Small intestine (tissue), 7 donors: ENCODE measurements at regions not wholly inside any gene's neighbourhood (a gene's known extent, or its start where the extent isn't known, plus 50 kb on each side); places are given as distances from the start of the nearest gene placed in this dataset.

ENCODE experiments used
- DNase-seq, 2 donors: peaks; one replicate each; pipeline versions ENCODE4 v3.0.0 to v3.0.0-alpha.2; 2013
- FAIRE-seq: peaks from 2 replicates; lab custom pipeline; 2012; peaks lifted over from hg19 to GRCh38; lab: Jason Lieb, UNC
- H3K27ac ChIP-seq, 3 donors: one replicate each; pipeline ENCODE4 v1.5.1; 2013; ENCODE audit warnings: low read length in 2 of 3, mild to moderate bottlenecking in 2 of 3, control low read depth in 1 of 3, inconsistent platforms in 1 of 3, low read depth in 1 of 3, moderate library complexity in 1 of 3
- H3K27me3 ChIP-seq, 3 donors: one replicate each; pipeline ENCODE4 v1.6.1; 2013; ENCODE audit warnings: low read length in 3 of 3, inconsistent platforms in 1 of 3; ENCODE audit not compliant: control insufficient read depth in 3 of 3, insufficient read depth in 3 of 3
- H3K36me3 ChIP-seq, 3 donors: one replicate each; pipeline ENCODE4 v1.6.1; 2013; ENCODE audit warnings: low read length in 3 of 3, inconsistent platforms in 1 of 3, low read depth in 1 of 3, mild to moderate bottlenecking in 1 of 3, moderate library complexity in 1 of 3; ENCODE audit not compliant: control insufficient read depth in 3 of 3, insufficient read depth in 2 of 3
- H3K4me1 ChIP-seq, 3 donors: one replicate each; pipeline ENCODE4 v1.6.1; 2013; ENCODE audit warnings: low read length in 2 of 3, inconsistent platforms in 1 of 3, low read depth in 1 of 3, mild to moderate bottlenecking in 1 of 3, moderate library complexity in 1 of 3; ENCODE audit not compliant: control insufficient read depth in 3 of 3, insufficient read depth in 2 of 3
- H3K4me3 ChIP-seq, 3 donors: one replicate each; pipeline ENCODE4 v1.5.1; 2013; ENCODE audit warnings: low read length in 3 of 3, control low read depth in 1 of 3, inconsistent platforms in 1 of 3, low read depth in 1 of 3, mild to moderate bottlenecking in 1 of 3, moderate library complexity in 1 of 3
- H3K9me3 ChIP-seq, 2 donors: one replicate each; pipeline ENCODE4 v1.6.1; 2013; ENCODE audit warnings: low read depth in 1 of 2, low read length in 1 of 2; ENCODE audit not compliant: control insufficient read depth in 2 of 2, insufficient read depth in 1 of 2
- WGBS, 3 donors: extraction: QIAGEN DNeasy Blood & Tissue Kit; methylation state at CpG; one replicate each; pipeline ENCODE4 v1.1.7; 2013; 5-methylcytosine and 5-hydroxymethylcytosine counted together
- donor health status: healthy with polysubstance abuse.
- donor health status: control.
- donor health status: control.
- donor health status: Bipolar disorder and iron deficiency.
- donor health status: healthy.

DNA sequence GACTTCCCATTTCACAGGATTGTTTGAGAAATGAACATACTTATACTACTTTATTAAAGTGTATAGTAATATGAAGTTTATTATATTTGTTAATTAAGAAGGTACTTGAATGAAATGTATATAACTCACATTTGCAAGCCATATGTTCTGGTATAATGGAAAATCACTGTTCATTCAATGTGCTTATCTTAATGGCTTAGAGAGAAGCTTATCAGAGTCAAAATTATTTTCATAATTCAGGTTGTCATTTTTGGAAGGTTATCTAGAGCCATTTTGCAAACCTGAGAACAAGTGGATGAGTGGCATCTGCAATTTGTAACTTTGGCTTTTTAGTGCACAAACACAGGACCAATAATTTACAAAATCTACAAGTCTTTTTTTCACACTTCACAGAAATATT, 621.0 kb downstream of the ARL4A start:
- no peak overlapping the region for H3K4me3 ChIP-seq
- H3K27me3 ChIP-seq, result no peaks in the 10 kb centered on the region
- no peak for DNase-seq
- peaks cover 0 to 7% of the 10 kb centered on the region in 2 donors for H3K9me3 ChIP-seq
- no peaks in the 10 kb centered on the region for H3K4me1 ChIP-seq
- H3K36me3 ChIP-seq, result no peaks in the 10 kb centered on the region
- H3K27ac ChIP-seq, result no peak overlapping the region
- FAIRE-seq, result no peak

DNA sequence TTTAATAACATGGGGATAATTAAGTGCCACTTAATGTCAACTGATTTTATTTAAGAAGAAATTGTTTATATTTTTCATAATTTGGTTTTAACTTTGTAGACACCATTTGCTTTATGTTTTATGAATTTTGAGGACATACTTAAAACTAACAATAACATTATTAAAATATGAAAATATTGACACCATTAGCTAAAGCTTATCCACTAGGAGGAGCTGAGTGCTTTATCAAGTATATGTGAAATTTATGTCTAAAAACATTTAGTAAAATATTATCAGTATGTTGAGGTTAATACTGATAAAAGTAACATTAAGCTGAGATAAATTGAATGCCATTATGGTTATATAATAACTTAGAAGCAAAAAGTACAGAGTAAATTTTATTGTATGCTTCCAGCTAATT, 622.1 kb downstream of the ARL4A start:
- H3K4me3 ChIP-seq, result no peak overlapping the region
- DNase-seq, result no peak
- peaks cover 0 to 9% of the 10 kb centered on the region in 2 donors for H3K9me3 ChIP-seq
- FAIRE-seq, result no peak
- no peaks in the 10 kb centered on the region for H3K36me3 ChIP-seq
- no peaks in the 10 kb centered on the region for H3K4me1 ChIP-seq
- no peaks in the 10 kb centered on the region for H3K27me3 ChIP-seq
- H3K27ac ChIP-seq, result no peak overlapping the region

- no peaks in the 10 kb centered on the region for H3K27me3 ChIP-seq
- DNase-seq, result no peak
- FAIRE-seq, result no peak
- no peak overlapping the region for H3K4me3 ChIP-seq
- peaks cover 0 to 14% of the 10 kb centered on the region in 2 donors for H3K9me3 ChIP-seq
- H3K27ac ChIP-seq, result no peak overlapping the region
- H3K4me1 ChIP-seq, result no peaks in the 10 kb centered on the region
- H3K36me3 ChIP-seq, result no peaks in the 10 kb centered on the region
- WGBS, 3 donors, result 81 to 89% (median 85%) methylated on average over 5 of the region's 5 CpGs
These were observed 624.9 kb downstream of the ARL4A start for GRCh38 chr7:13312307-13312706.

GRCh38 chr7:13320333-13320732, 632.9 kb downstream of the ARL4A start:
- Histone ChIP-seq H3K4me3 (no peak overlapping the region), H3K36me3 (no peaks in the 10 kb centered on the region), H3K4me1 (no peaks in the 10 kb centered on the region), H3K9me3 (no peaks in the 10 kb centered on the region), H3K27ac (no peak overlapping the region), H3K27me3 (no peaks in the 10 kb centered on the region)
- no peak for FAIRE-seq
- DNase-seq, result no peak

DNA sequence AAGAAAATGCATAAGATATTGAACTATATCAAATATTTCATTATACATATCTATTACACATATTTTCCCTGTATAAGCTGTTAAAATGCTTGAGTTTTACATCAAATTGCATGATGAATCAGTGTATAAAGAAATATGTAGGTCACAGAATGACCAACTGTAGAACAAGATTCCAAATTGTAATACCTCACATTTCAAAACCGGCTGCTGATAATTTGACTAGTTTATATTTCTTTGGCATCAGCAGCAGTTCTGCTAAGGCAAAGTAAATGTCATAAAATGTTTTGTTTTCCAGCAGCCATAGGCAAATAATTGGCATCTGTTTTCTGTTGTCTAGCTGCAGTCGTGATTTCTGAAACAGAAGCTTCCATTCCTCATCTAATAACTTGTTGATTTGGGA, 633.9 kb downstream of the ARL4A start:
- no peaks in the 10 kb centered on the region for H3K4me1 ChIP-seq
- H3K4me3 ChIP-seq, result no peak overlapping the region
- WGBS, 3 donors, result 46 to 74% (median 57%) methylated on average over 2 of the region's 2 CpGs
- no peak overlapping the region for H3K27ac ChIP-seq
- no peak for DNase-seq
- H3K27me3 ChIP-seq, result no peaks in the 10 kb centered on the region
- no peaks in the 10 kb centered on the region for H3K9me3 ChIP-seq
- FAIRE-seq, result no peak
- H3K36me3 ChIP-seq, result no peaks in the 10 kb centered on the region

DNA sequence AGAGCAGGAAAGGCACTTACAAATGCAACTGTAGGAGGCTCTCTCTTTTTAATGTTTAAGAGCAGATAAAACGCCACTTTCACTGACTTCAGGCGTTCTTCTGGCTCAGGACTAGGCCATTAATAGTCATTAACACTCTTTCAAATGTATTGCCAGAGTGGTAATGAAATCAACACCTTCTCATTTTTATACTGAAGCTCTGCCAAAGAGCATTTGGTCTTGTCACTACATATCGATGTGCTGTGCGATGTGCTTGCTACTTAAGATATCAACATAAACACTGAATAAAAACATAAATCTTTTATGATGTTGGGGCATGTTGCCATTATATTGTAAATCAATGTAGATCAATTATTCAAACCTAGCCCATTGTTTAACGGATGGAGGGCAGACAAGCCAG, 634.7 kb downstream of the ARL4A start:
- WGBS, 3 donors, result 42 to 46% (median 43%) methylated on average over 5 of the region's 5 CpGs

DNA sequence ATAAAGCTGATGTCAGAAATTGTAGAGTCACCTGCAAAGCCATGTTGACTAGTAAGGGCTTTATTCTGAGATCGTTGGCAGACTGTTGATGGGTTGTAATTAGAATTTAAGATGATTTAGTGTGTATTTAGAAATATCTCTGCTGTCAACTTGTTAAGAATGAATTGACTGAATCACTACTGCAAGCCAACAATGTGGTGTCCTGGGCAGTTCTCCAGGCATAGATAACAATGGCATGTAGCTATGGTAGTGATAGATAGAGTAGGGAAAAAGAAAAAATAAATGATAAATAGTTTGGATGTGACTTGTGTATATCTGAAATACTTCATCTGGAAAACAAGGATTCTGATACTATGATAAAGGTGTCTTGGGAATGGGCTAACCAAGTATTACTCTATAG, 640.2 kb downstream of the ARL4A start:
- H3K9me3 ChIP-seq, result no peaks in the 10 kb centered on the region
- whole genome bisulfite sequencing, 3 donors, result 58 to 66% (median 61%) methylated on average over 1 of the region's 1 CpG
- no peak overlapping the region for H3K27ac ChIP-seq
- DNase-seq (no peak), FAIRE-seq (no peak)
- H3K4me3 ChIP-seq, result no peak overlapping the region
- H3K27me3 ChIP-seq, result no peaks in the 10 kb centered on the region
- H3K4me1 ChIP-seq, result no peaks in the 10 kb centered on the region
- H3K36me3 ChIP-seq, result no peaks in the 10 kb centered on the region

More for the DNA sequence above, 634.7 kb downstream of the ARL4A start:
- H3K36me3 ChIP-seq, result no peaks in the 10 kb centered on the region
- no peaks in the 10 kb centered on the region for H3K27me3 ChIP-seq
- H3K27ac ChIP-seq, result no peak overlapping the region
- no peak overlapping the region for H3K4me3 ChIP-seq
- no peak for DNase-seq
- FAIRE-seq, result no peak
- no peaks in the 10 kb centered on the region for H3K4me1 ChIP-seq
- no peaks in the 10 kb centered on the region for H3K9me3 ChIP-seq

- no peaks in the 10 kb centered on the region for H3K9me3 ChIP-seq
- 36 to 67% (median 63%) methylated on average over 1 of the region's 1 CpG for WGBS, 3 donors
These were observed 645.9 kb downstream of the ARL4A start for GRCh38 chr7:13333371-13333770.

DNA sequence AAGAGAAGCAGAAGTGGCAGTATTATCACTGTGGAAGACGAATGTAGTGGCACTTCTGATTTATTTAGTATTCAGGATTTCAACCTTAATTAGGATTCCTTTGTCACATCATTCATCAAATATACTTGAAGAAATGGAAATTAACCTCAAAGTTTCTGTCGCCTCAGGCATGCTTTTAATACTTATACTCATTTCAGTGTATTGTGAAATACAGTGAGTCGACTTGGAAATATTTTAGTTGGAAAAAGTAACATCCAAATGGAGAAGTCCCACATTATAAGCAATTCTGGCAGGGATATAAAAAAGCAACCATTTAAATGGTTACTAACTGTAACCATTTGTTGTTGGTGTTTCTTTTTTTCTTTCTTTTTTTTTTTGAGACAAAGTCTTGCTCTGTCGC, 648.8 kb downstream of the ARL4A start:
- no peak overlapping the region for H3K4me3 ChIP-seq
- H3K36me3 ChIP-seq, result no peaks in the 10 kb centered on the region
- no peak for FAIRE-seq
- no peak for DNase-seq
- 74 to 87% (median 85%) methylated on average over 4 of the region's 4 CpGs for WGBS, 3 donors
- no peaks in the 10 kb centered on the region for H3K9me3 ChIP-seq
- H3K27me3 ChIP-seq, result no peaks in the 10 kb centered on the region
- no peak overlapping the region for H3K27ac ChIP-seq
- H3K4me1 ChIP-seq, result no peaks in the 10 kb centered on the region

More at GRCh38 chr7:13333371-13333770, 645.9 kb downstream of the ARL4A start:
- H3K36me3 ChIP-seq, result no peaks in the 10 kb centered on the region
- no peak for FAIRE-seq
- DNase-seq, result no peak
- no peaks in the 10 kb centered on the region for H3K4me1 ChIP-seq
- H3K4me3 ChIP-seq, result no peak overlapping the region
- H3K27ac ChIP-seq, result no peak overlapping the region
- H3K27me3 ChIP-seq, result no peaks in the 10 kb centered on the region
